ENCODE measurements at regions not wholly inside any gene's neighbourhood (a gene's known extent, or its start where the extent isn't known, plus 50 kb on each side); places are given as distances from the start of the nearest gene placed in this dataset.

GRCh38 chr3:27869152-27869551, 147.0 kb upstream of the EOMES start:
- FAIRE-seq = no peak

GRCh38 chr3:27877061-27878013, 155.2 kb upstream of the EOMES start:
- no peak for FAIRE-seq

GRCh38 chr3:27878014-27878383, 155.9 kb upstream of the EOMES start:
- FAIRE-seq = no peak

- no peak for FAIRE-seq
These were observed 159.1 kb upstream of the EOMES start for GRCh38 chr3:27880969-27881892.

GRCh38 chr3:27883266-27883665, 161.1 kb upstream of the EOMES start:
- FAIRE-seq = no peak

- no peak for FAIRE-seq
These were observed 163.5 kb upstream of the EOMES start for GRCh38 chr3:27885641-27886040.

GRCh38 chr3:27888562-27888961, 166.4 kb upstream of the EOMES start:
- FAIRE-seq = no peak

- FAIRE-seq = no peak
These were observed 167.6 kb upstream of the EOMES start for GRCh38 chr3:27889745-27890144.

GRCh38 chr3:27900316-27900715, 178.2 kb upstream of the EOMES start:
- FAIRE-seq = no peak

GRCh38 chr3:27903446-27903845, 181.3 kb upstream of the EOMES start:
- FAIRE-seq = no peak

- no peak for FAIRE-seq
These were observed 183.5 kb upstream of the EOMES start for GRCh38 chr3:27905625-27906024.

- no peak for FAIRE-seq
These were observed 185.0 kb upstream of the EOMES start for GRCh38 chr3:27907148-27907547.

GRCh38 chr3:27907929-27908328, 185.8 kb upstream of the EOMES start:
- no peak for FAIRE-seq

GRCh38 chr3:27910456-27910855, 188.3 kb upstream of the EOMES start:
- FAIRE-seq = no peak

GRCh38 chr3:27914199-27914598, 192.1 kb upstream of the EOMES start:
- FAIRE-seq = no peak

- no peak for FAIRE-seq
These were observed 201.4 kb upstream of the EOMES start for GRCh38 chr3:27923349-27924068.

- no peak for FAIRE-seq
These were observed 205.8 kb upstream of the EOMES start for GRCh38 chr3:27927882-27928281.

- no peak for FAIRE-seq
These were observed 208.0 kb upstream of the EOMES start for GRCh38 chr3:27930052-27930602.

GRCh38 chr3:27935492-27935891, 213.4 kb upstream of the EOMES start:
- FAIRE-seq = no peak

GRCh38 chr3:27939521-27939920, 217.4 kb upstream of the EOMES start:
- no peak for FAIRE-seq

- no peak for FAIRE-seq
These were observed 217.8 kb upstream of the EOMES start for GRCh38 chr3:27939940-27940339.

- FAIRE-seq = no peak
These were observed 221.0 kb upstream of the EOMES start for GRCh38 chr3:27943106-27943505.

GRCh38 chr3:27945229-27945628, 223.1 kb upstream of the EOMES start:
- FAIRE-seq = no peak

Data from islet of Langerhans (tissue), 1 donor.